Middle frontal gyrus (tissue), 1 donor: ENCODE measurements at regions not wholly inside any gene's neighbourhood (a gene's known extent, or its start where the extent isn't known, plus 50 kb on each side); places are given as distances from the start of the nearest gene placed in this dataset.
"Not testable (repeated sequence)": the region's sequence is repeated elsewhere in the genome, so short reads cannot be mapped to it uniquely, and the experiment has no call there.

Experiments
- DNase-seq: peaks from one replicate; pipeline ENCODE4 v3.0.0-alpha.2; 2015; ENCODE audit warnings: low spot score; ENCODE audit errors: extremely low spot score

DNA sequence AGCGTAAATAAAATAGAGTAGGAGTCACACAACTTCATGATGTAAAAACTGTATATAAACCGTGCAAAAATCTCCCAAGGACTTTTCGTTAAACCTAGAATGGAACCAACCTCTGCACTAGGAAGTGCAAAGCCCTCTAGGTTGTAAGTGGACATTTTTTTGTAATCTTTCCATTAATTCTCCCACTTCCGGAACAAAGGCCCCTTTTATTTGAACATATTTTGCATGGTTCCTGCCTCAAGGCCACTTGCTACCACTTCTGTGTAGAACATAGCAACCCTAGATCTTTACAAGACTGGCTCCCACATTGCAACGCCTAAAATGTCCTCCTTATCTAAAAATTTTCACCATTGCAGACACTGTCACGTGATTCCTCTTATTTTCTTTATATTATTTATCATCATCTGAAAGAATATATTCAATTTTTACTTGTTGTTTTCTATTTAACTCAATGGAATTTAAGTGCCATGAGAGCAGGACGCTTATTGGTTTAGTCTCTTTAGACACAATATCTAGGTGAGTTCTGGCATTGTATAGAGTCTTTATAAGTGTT is 249.6 kb upstream of the TMEFF2 start:
- no peak for DNase-seq

GRCh38 chr2:192443831-192444230 is 249.1 kb upstream of the TMEFF2 start:
- DNase-seq = no peak

- DNase-seq = no peak
Observed at GRCh38 chr2:192438239-192438638, 243.5 kb upstream of the TMEFF2 start.

DNA sequence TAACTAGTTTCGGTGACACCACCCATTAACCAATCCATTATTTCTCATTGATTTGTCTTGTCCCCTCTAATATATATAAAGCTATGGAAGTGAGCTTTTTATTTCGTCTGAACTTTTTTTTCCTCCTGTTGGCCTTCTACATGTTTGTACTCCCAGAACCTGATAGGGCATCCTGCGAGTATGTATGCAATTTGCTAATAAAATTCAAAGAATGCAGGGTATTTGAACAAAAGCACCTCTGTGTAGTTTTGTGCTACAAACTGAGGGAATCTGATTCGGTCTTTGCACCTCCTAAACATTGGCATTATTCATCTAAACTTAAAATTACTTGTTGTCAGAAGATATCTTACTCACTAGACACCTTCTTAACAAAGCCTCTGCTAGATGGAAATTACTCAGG is 242.9 kb upstream of the TMEFF2 start:
- DNase-seq = no peak

- no peak for DNase-seq
Observed at GRCh38 chr2:192424243-192424642, 229.5 kb upstream of the TMEFF2 start.

- DNase-seq = no peak
Observed at GRCh38 chr2:192419786-192420185, 225.1 kb upstream of the TMEFF2 start.

GRCh38 chr2:192416060-192416459 is 221.3 kb upstream of the TMEFF2 start:
- DNase-seq = no peak

DNA sequence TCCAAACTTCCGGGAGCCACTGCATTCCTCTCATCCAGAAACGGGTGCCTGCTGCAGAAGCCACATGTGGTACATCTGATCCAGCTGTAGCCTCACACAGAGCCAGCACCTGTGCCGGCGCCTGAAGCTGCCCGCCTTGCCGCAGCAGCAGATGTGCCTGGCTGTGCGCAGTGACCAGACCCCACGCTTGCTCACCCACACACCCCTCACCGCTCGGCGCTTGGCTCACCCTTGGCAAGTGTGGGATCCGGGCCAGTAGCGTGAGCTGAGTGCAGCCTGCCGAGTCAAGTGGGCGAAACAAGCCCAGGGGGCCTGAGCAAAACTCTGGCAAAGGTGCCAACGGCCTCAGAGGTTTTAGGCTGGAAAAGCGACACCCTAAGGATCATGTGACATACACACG is 220.1 kb upstream of the TMEFF2 start:
- no peak for DNase-seq

- no peak for DNase-seq
Observed at GRCh38 chr2:192413812-192414681, 219.3 kb upstream of the TMEFF2 start.

GRCh38 chr2:192412866-192413265 is 218.1 kb upstream of the TMEFF2 start:
- not testable (repeated sequence) for DNase-seq

- no peak for DNase-seq
Observed at GRCh38 chr2:192412394-192412793, 217.7 kb upstream of the TMEFF2 start.

DNA sequence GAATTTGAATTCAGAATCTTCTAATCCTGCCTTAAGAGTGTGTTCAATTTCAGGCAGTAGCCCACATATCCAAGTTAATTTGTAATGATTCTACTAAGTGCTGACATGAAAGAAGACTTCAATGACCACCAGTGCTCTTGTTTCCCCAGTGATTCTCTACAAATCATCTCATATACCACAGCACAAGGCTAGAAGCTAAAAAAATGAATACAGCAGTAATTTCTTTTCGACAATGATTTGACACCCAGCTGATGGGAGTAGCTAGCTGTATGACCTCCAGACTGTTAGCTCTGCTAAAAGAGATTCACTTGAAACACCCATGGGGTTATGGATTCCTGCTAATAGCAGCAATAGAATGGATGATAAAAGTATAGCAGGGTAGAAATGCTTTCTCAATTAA is 217.0 kb upstream of the TMEFF2 start:
- DNase-seq = no peak

DNA sequence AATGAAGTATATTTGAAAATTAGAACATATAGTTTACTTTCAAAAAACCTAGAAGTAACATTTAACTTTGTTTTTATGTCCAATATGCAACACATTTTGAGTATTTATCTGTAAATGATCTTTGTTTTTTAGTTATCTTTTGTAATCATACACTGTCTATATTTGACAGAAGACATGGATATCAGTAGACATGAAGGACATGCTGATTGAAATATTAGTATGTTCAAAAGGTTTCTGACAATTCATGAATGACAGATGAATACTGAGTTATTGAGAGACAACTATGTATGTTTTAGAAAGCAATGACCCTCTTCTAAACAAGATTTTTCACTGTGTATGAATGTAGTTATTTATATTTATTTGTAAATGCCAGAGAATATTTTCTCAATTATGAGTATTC is 215.6 kb upstream of the TMEFF2 start:
- no peak for DNase-seq

- no peak for DNase-seq
Observed at GRCh38 chr2:192407692-192408091, 213.0 kb upstream of the TMEFF2 start.

DNA sequence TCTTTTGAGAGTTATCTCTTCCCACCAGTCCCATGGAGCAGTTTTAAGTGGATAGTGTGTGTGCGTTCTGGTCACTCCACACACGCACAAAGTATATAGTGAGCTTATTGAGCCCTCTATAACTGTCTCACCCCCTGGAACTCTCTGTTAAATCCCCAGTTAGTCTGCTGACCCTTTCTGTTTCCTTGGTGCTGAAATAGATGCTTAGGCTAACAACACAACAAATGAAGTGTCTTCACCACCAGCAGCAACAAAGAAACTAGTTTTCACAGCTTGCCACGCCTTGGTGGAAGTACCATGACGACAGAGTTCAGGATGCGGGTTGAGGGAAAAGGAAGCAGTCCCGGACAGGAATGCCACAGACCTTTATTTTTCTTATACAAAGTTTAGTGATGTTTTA is 203.5 kb upstream of the TMEFF2 start:
- DNase-seq = no peak

GRCh38 chr2:192394605-192395004 is 199.9 kb upstream of the TMEFF2 start:
- DNase-seq = no peak

DNA sequence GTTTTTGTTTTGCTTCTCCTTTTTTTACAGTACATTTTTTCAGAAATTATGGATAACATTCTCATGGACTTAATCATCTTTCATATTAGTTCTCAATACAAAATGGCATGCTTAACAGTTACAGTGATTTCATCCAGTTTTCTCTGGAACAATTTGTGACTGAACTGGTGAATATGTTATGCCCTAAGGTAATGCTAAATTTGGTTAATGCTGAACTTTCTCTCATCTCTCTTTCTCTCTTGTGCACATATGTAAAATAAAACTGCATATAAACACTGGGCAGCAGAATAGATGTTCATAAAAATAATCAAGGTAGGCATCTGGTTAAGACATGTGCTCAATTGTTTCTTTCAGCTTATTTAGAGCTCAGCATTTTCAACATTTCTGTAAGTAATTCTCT is 196.3 kb upstream of the TMEFF2 start:
- no peak for DNase-seq

- no peak for DNase-seq
Observed at GRCh38 chr2:192390401-192390800, 195.7 kb upstream of the TMEFF2 start.

DNA sequence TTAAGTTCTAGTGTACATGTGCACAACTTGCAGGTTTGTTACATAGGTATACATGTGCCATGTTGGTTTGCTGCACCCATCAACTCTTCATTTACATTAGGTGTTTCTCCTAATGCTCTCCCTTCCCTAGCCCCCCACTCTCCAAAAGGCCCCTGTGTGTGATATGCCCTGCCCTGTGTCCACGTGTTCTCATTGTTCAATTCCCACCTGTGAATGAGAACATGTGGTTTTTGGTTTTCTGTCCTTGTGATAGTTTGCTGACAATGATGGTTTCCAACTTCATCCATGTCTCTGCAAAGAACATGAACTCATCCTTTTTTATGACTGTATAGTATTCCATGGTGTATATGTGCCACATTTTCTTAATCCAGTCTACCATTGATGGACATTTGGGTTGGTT is 189.5 kb upstream of the TMEFF2 start:
- not testable (repeated sequence) for DNase-seq

GRCh38 chr2:192381082-192381481 is 186.3 kb upstream of the TMEFF2 start:
- no peak for DNase-seq

GRCh38 chr2:192379736-192380135 is 185.0 kb upstream of the TMEFF2 start:
- DNase-seq = no peak

DNA sequence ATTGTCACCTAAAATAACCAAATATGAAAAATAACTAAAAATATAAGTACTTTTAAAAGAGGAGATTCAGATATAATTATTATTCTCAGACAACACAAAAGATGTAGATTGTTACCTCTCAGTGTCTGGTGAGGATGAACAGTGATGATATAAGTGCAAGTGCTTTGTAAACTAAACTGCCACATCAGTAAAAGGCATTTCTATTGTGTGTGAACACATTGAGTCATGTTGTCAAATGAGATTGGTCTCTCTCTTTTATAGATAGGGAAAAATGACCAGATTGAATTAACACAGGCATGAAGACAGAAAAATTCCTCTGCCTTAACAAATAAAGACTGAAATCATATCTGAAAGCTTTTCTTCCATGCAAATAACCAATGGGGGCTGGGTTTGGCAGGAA is 182.4 kb upstream of the TMEFF2 start:
- DNase-seq = no peak

- no peak for DNase-seq
Observed at GRCh38 chr2:192373754-192374153, 179.0 kb upstream of the TMEFF2 start.
